ENCODE measurements at regions not wholly inside any gene's neighbourhood (a gene's known extent, or its start where the extent isn't known, plus 50 kb on each side); places are given as distances from the start of the nearest gene placed in this dataset.
A peak's percentile ranks its signal among the peaks of the same experiment; 100 is the strongest.

DNA sequence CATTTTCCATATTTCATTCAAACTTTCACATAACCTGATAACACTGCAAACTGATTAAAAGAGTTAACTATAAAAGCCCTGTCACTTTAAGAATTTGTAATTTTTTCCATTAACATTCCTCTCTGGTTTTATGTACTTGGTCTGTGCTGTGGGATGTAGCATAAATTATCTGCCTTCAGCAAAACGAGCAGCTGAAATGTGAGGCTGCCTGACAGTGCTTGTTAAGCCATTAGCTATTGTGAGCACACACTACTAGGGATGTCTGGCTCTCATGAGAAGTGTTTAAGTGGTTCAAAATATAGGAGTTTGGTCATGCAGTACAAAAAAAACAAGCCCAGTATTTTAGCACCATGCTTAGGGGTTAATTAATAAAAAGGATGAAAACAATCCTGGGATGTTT is 63.0 kb downstream of the HOXA1 start:
- WGBS, 2 donors = 26 to 41% methylated on average over 1 of the region's 1 CpG
- no peak overlapping the region for H3K4me3 ChIP-seq
- H3K27ac ChIP-seq = no peak overlapping the region
- ATAC-seq = no peak
- FAIRE-seq = no peak
- TF ChIP-seq, protein P1, sequence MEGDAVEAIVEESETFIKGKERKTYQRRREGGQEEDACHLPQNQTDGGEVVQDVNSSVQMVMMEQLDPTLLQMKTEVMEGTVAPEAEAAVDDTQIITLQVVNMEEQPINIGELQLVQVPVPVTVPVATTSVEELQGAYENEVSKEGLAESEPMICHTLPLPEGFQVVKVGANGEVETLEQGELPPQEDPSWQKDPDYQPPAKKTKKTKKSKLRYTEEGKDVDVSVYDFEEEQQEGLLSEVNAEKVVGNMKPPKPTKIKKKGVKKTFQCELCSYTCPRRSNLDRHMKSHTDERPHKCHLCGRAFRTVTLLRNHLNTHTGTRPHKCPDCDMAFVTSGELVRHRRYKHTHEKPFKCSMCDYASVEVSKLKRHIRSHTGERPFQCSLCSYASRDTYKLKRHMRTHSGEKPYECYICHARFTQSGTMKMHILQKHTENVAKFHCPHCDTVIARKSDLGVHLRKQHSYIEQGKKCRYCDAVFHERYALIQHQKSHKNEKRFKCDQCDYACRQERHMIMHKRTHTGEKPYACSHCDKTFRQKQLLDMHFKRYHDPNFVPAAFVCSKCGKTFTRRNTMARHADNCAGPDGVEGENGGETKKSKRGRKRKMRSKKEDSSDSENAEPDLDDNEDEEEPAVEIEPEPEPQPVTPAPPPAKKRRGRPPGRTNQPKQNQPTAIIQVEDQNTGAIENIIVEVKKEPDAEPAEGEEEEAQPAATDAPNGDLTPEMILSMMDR (IDR thresholded peaks at IDR 0.05) = no peak
- no peaks in the 10 kb centered on the region for H3K27me3 ChIP-seq
- no peak for DNase-seq
- H3K4me1 ChIP-seq = no peaks in the 10 kb centered on the region
- no peaks in the 10 kb centered on the region for H3K36me3 ChIP-seq
- H3K9me3 ChIP-seq = no peaks in the 10 kb centered on the region
- intact Hi-C loops (cut with DNase I) = no loop called here

- FAIRE-seq (peak; percentile 75), ATAC-seq (peak in 3 of 4 donors; percentile 39 to 47 (median 43)), DNase-seq (no peak)
- Histone ChIP-seq H3K36me3 (no peaks in the 10 kb centered on the region), H3K4me3 (no peak overlapping the region), H3K27ac (peak overlapping the region in 2 of 4 donors; percentile 14 to 36), H3K9me3 (no peaks in the 10 kb centered on the region), H3K27me3 (no peaks in the 10 kb centered on the region), H3K4me1 (no peaks in the 10 kb centered on the region)
- intact Hi-C loops (cut with DNase I) = no loop called here
- 78 to 83% methylated on average over 8 of the region's 8 CpGs for WGBS, 2 donors
- TF ChIP-seq, protein P1 (IDR thresholded peaks at IDR 0.05) = no peak
Observed at GRCh38 chr7:27031289-27032172, 64.3 kb downstream of the HOXA1 start.

GRCh38 chr7:27030393-27031050 is 65.3 kb downstream of the HOXA1 start:
- WGBS, 2 donors = 92 to 95% methylated on average over 7 of the region's 7 CpGs
- Histone ChIP-seq H3K4me1 (no peaks in the 10 kb centered on the region), H3K27ac (no peak overlapping the region), H3K9me3 (no peaks in the 10 kb centered on the region), H3K4me3 (no peak overlapping the region), H3K36me3 (no peaks in the 10 kb centered on the region), H3K27me3 (no peaks in the 10 kb centered on the region)
- ATAC-seq (no peak), DNase-seq (no peak), FAIRE-seq (no peak)
- intact Hi-C loops (cut with DNase I) = no loop called here
- TF ChIP-seq, protein P1 (IDR thresholded peaks at IDR 0.05) = no peak

GRCh38 chr7:27025270-27025669 is 70.5 kb downstream of the HOXA1 start:
- FAIRE-seq = no peak
- intact Hi-C loops (cut with DNase I) = no loop called here
- 52 to 73% methylated on average over 8 of the region's 8 CpGs for WGBS, 2 donors
- Histone ChIP-seq H3K4me1 (no peaks in the 10 kb centered on the region), H3K27me3 (no peaks in the 10 kb centered on the region), H3K27ac (no peak overlapping the region), H3K9me3 (no peaks in the 10 kb centered on the region), H3K4me3 (no peak overlapping the region), H3K36me3 (no peaks in the 10 kb centered on the region)
- ATAC-seq = no peak
- DNase-seq = no peak
- TF ChIP-seq, protein P1 (IDR thresholded peaks at IDR 0.05) = no peak

GRCh38 chr7:27010068-27010467 is 85.7 kb downstream of the HOXA1 start:
- WGBS, 2 donors = 70 to 80% methylated on average over 3 of the region's 3 CpGs
- no peaks in the 10 kb centered on the region for H3K36me3 ChIP-seq
- no peaks in the 10 kb centered on the region for H3K27me3 ChIP-seq
- H3K4me1 ChIP-seq = no peaks in the 10 kb centered on the region
- FAIRE-seq = no peak
- H3K27ac ChIP-seq = no peak overlapping the region
- no peak for ATAC-seq
- intact Hi-C loops (cut with DNase I) = no loop called here
- DNase-seq = no peak
- H3K4me3 ChIP-seq = no peak overlapping the region
- TF ChIP-seq, protein P1 (IDR thresholded peaks at IDR 0.05) = no peak
- H3K9me3 ChIP-seq = no peaks in the 10 kb centered on the region
